ENCODE measurements at regions not wholly inside any gene's neighbourhood (a gene's known extent, or its start where the extent isn't known, plus 50 kb on each side); places are given as distances from the start of the nearest gene placed in this dataset.
A peak's percentile ranks its signal among the peaks of the same experiment; 100 is the strongest.

- H3K36me3 ChIP-seq (replicated peaks in 1 of 2; ENCODE audit: insufficient read depth in 1 of 2, low read depth in 2 of 2): no peaks in the 10 kb centered on the region
- intact Hi-C loops (cut with DNase I): no loop called here
- TF ChIP-seq CTCF (IDR thresholded peaks at IDR 0.05): no peak
- TF ChIP-seq POLR2A (IDR thresholded peaks at IDR 0.05): peak in 2 of 3 donors; percentile 35 to 55
- ATAC-seq: peak; percentile 83
- no peaks in the 10 kb centered on the region for H3K27me3 ChIP-seq
- no peaks in the 10 kb centered on the region for H3K9me3 ChIP-seq
- 37 to 43% methylated on average over 7 to 15 of the region's 15 CpGs for WGBS, 2 donors
- H3K4me1 ChIP-seq: peaks cover 31% of the 10 kb centered on the region
- H3K27ac ChIP-seq: peak overlapping the region; percentile 43 to 76 (median 66)
- DNase-seq: peak; percentile 63 to 81 (median 78)
- no peak overlapping the region for H3K4me3 ChIP-seq
Measured at GRCh38 chr17:73747221-73748002, 103.2 kb upstream of the SDK2 start.

- intact Hi-C loops (cut with DNase I): no loop called here
- Histone ChIP-seq H3K4me1 (peaks cover 31% of the 10 kb centered on the region), H3K9me3 (no peaks in the 10 kb centered on the region), H3K36me3 (replicated peaks in 1 of 2; ENCODE audit: insufficient read depth in 1 of 2, low read depth in 2 of 2) (no peaks in the 10 kb centered on the region), H3K4me3 (no peak overlapping the region), H3K27ac (peak overlapping the region in 3 of 4 donors; percentile 22 to 76 (median 74)), H3K27me3 (no peaks in the 10 kb centered on the region)
- TF ChIP-seq POLR2A (IDR thresholded peaks at IDR 0.05) (no peak), CTCF (IDR thresholded peaks at IDR 0.05) (no peak)
- DNase-seq (peak in 2 of 4 donors; percentile 26 to 37), ATAC-seq (no peak)
- 63 to 67% methylated on average over 14 to 17 of the region's 18 CpGs for WGBS, 2 donors
Measured at GRCh38 chr17:73748508-73748907, 104.3 kb upstream of the SDK2 start.

- ATAC-seq: no peak
- TF ChIP-seq CTCF (IDR thresholded peaks at IDR 0.05): no peak
- no peak for TF ChIP-seq POLR2A (IDR thresholded peaks at IDR 0.05)
Measured at GRCh38 chr17:73749337-73749823, 105.1 kb upstream of the SDK2 start.

GRCh38 chr17:73749928-73750605 is 105.8 kb upstream of the SDK2 start:
- no peak for DNase-seq
- TF ChIP-seq POLR2A (IDR thresholded peaks at IDR 0.05) (no peak), CTCF (IDR thresholded peaks at IDR 0.05) (no peak)
- Histone ChIP-seq H3K27me3 (no peaks in the 10 kb centered on the region), H3K4me1 (peaks cover 31% of the 10 kb centered on the region), H3K4me3 (no peak overlapping the region), H3K9me3 (no peaks in the 10 kb centered on the region), H3K36me3 (replicated peaks in 1 of 2; ENCODE audit: insufficient read depth in 1 of 2, low read depth in 2 of 2) (no peaks in the 10 kb centered on the region), H3K27ac (no peak overlapping the region)
- WGBS, 2 donors: 69% methylated on average over 13 to 16 of the region's 16 CpGs
- ATAC-seq: no peak
- intact Hi-C loops (cut with DNase I): no loop called here

More at GRCh38 chr17:73749337-73749823, 105.1 kb upstream of the SDK2 start:
- H3K27me3 ChIP-seq: no peaks in the 10 kb centered on the region
- no peak for DNase-seq
- WGBS, 2 donors: 67 to 69% methylated on average over 6 of the region's 6 CpGs
- intact Hi-C loops (cut with DNase I): no loop called here
- H3K36me3 ChIP-seq (replicated peaks in 1 of 2; ENCODE audit: insufficient read depth in 1 of 2, low read depth in 2 of 2): no peaks in the 10 kb centered on the region
- no peak overlapping the region for H3K4me3 ChIP-seq
- no peak overlapping the region for H3K27ac ChIP-seq
- peaks cover 31% of the 10 kb centered on the region for H3K4me1 ChIP-seq
- H3K9me3 ChIP-seq: no peaks in the 10 kb centered on the region

All from body of pancreas (tissue), 4 donors.